SK-N-SH (cell line): ENCODE measurements at regions not wholly inside any gene's neighbourhood (a gene's known extent, or its start where the extent isn't known, plus 50 kb on each side); places are given as distances from the start of the nearest gene placed in this dataset.

ENCODE experiments used
- CTCF ChIA-PET: fragments of 300-600, 350-600 bp; formaldehyde crosslinking; extraction: SDS; loops from one replicate; lab custom pipeline; 2021; lab: Yijun Ruan, JAX
- POLR2A ChIA-PET: fragments of 350-600 bp; sonication (Branson Sonifier 250); formaldehyde crosslinking; extraction: SDS; loops from one replicate; lab custom pipeline; 2020; ENCODE audit warnings: antibody characterized with exemption, inconsistent platforms; lab: Yijun Ruan, JAX
- DNase-seq: peaks from one replicate; pipeline ENCODE4 v3.0.0; 2012
- H2AFZ ChIP-seq: fragments of 200-600 bp; sonication (generic); 2 replicates; pipeline ENCODE4 v1.8.1; 2016; ENCODE audit warnings: antibody characterized with exemption, mild to moderate bottlenecking, low read depth
- H3F3A ChIP-seq: fragments of 200-600 bp; sonication (generic); replicated peaks from 2 replicates; pipeline ENCODE3; 2016; ENCODE audit warnings: antibody characterized with exemption, mild to moderate bottlenecking; ENCODE audit not compliant: insufficient read depth
- H3K27ac ChIP-seq, 2 experiments: fragments of 200-500 bp in 1 of 2; fragments of 200-600 bp in 1 of 2; sonication (Bioruptor generic) in 1 of 2; sonication (generic), shearing (Covaris generic) in 1 of 2; 2 replicates each; pipeline versions ENCODE4 v1.5.1 to v1.6.1; 2014 to 2016; ENCODE audit warnings: low read depth in 2 of 2, inconsistent platforms in 1 of 2, low read length in 1 of 2, mild to moderate bottlenecking in 1 of 2, mixed read lengths in 1 of 2
- H3K27me3 ChIP-seq: fragments of 200-600 bp; sonication (generic), shearing (Covaris generic); 2 replicates; pipeline ENCODE4 v1.6.1; 2016; ENCODE audit warnings: mixed run types; ENCODE audit not compliant: insufficient read depth
- H3K36me3 ChIP-seq, 2 experiments: fragments of 200-500 bp in 1 of 2; fragments of 200-600 bp in 1 of 2; sonication (Bioruptor generic) in 1 of 2; sonication (generic) in 1 of 2; replicated peaks in 1 of 2; 2 replicates each; pipeline versions ENCODE3 to v1.5.1; 2014 to 2016; ENCODE audit warnings: low read length in 1 of 2, mild to moderate bottlenecking in 1 of 2; ENCODE audit not compliant: insufficient read depth in 2 of 2, control insufficient read depth in 1 of 2
- H3K4me1 ChIP-seq, 2 experiments: fragments of 200-500 bp in 1 of 2; fragments of 200-600 bp in 1 of 2; sonication (Bioruptor generic) in 1 of 2; sonication (generic), shearing (Covaris generic) in 1 of 2; 2 replicates each; pipeline versions ENCODE4 v1.5.1 to v1.6.1; 2014 to 2016; ENCODE audit warnings: low read depth in 1 of 2, low read length in 1 of 2, mixed run types in 1 of 2; ENCODE audit not compliant: insufficient read depth in 2 of 2, control insufficient read depth in 1 of 2
- H3K4me2 ChIP-seq: fragments of 200-600 bp; sonication (generic), shearing (Covaris generic); 2 replicates; pipeline ENCODE4 v1.6.1; 2017; ENCODE audit warnings: mixed run types
- H3K4me3 ChIP-seq, 2 experiments: fragments of 200-500 bp in 1 of 2; fragments of 200-600 bp in 1 of 2; sonication (Bioruptor generic) in 1 of 2; sonication (generic), shearing (Covaris generic) in 1 of 2; 2 replicates each; pipeline versions ENCODE4 v1.5.1 to v1.8.1; 2014 to 2016; ENCODE audit warnings: low read depth in 2 of 2, inconsistent platforms in 1 of 2, low read length in 1 of 2, mild to moderate bottlenecking in 1 of 2, mixed read lengths in 1 of 2, moderate library complexity in 1 of 2
- H3K79me2 ChIP-seq: fragments of 200-600 bp; sonication (generic); 2 replicates; pipeline ENCODE4 v1.8.1; 2017; ENCODE audit warnings: mild to moderate bottlenecking; ENCODE audit not compliant: insufficient read depth
- H3K9ac ChIP-seq: fragments of 200-600 bp; sonication (generic); 2 replicates; pipeline ENCODE4 v1.6.1; 2017; ENCODE audit warnings: mixed run types
- H3K9me2 ChIP-seq: fragments of 200-600 bp; sonication (generic); 2 replicates; pipeline ENCODE4 v1.6.1; 2017; ENCODE audit warnings: mixed run types
- H3K9me3 ChIP-seq: fragments of 200-600 bp; sonication (generic); 2 replicates; pipeline ENCODE4 v1.6.1; 2017; ENCODE audit warnings: mixed run types, mild to moderate bottlenecking, moderate library complexity
- H4K20me1 ChIP-seq: fragments of 200-600 bp; sonication (generic); 2 replicates; pipeline ENCODE4 v1.6.1; 2017; ENCODE audit warnings: mild to moderate bottlenecking, mixed run types; ENCODE audit not compliant: insufficient read depth
- EP300 ChIP-seq, 2 experiments: IDR thresholded peaks; 2 replicates each; pipeline versions ENCODE4 v1.4.0 to v1.6.1; 2012; ENCODE audit warnings: borderline replicate concordance in 1 of 2, low read depth in 1 of 2, low read length in 1 of 2
- GATA2 ChIP-seq: sonication (generic); formaldehyde crosslinking; IDR thresholded peaks from 2 replicates; pipeline ENCODE4 v1.5.0; 2020; ENCODE audit warnings: mild to moderate bottlenecking, missing genetic modification reagents
- MXI1 ChIP-seq: IDR thresholded peaks from 2 replicates; pipeline ENCODE4 v1.6.1; 2012; ENCODE audit warnings: mild to moderate bottlenecking, low read depth, low read length, improper control_type of control experiment
- NRF1 ChIP-seq: IDR thresholded peaks from 2 replicates; pipeline ENCODE4 v1.6.1; 2012; ENCODE audit warnings: low read depth, mild to moderate bottlenecking, low read length
- RXRA ChIP-seq: IDR thresholded peaks from 2 replicates; pipeline ENCODE4 v1.4.0; 2012; ENCODE audit warnings: low read depth, mild to moderate bottlenecking, borderline replicate concordance
- TCF12 ChIP-seq: IDR thresholded peaks from 2 replicates; pipeline ENCODE4 v1.4.0; 2012
- WGBS: methylation state at CpG from one replicate; pipeline ENCODE4 v1.1.6; 2017; ENCODE audit warnings: low lambda C conversion rate; 5-methylcytosine and 5-hydroxymethylcytosine counted together
- TF ChIP-seq, protein P1 (sequence below): IDR thresholded peaks from 2 replicates; pipeline ENCODE4 v1.6.1; 2012; ENCODE audit warnings: mild to moderate bottlenecking, low read depth, low read length, moderate library complexity
- TF ChIP-seq, protein P2 (sequence below): IDR thresholded peaks from 2 replicates; pipeline ENCODE4 v1.4.0; 2012; ENCODE audit warnings: low read depth, borderline replicate concordance
- TF ChIP-seq, protein P3 (sequence below): IDR thresholded peaks from 2 replicates; pipeline ENCODE4 v1.4.0; 2012; ENCODE audit warnings: low read depth, borderline replicate concordance

DNA sequence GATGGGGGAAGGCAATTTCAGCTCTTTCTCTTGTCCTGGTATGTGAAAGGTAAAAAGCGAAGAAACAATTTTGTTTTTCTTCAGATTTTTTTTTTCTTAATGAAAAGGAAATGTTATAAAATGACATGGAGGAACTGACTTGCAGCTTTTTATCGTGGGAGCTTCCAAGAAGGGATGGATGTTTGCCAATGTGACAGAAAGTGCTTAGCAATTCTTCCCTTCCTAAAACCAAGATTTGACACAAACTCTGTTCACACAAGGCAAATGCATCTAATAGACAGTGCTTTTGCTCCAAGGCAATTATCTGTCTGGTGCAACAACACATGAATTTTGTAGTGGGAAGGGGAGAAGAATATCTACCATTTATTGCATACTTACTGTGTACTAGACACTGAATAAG, 988.5 kb downstream of the CDH11 start (continued):
- TF ChIP-seq, protein P1, sequence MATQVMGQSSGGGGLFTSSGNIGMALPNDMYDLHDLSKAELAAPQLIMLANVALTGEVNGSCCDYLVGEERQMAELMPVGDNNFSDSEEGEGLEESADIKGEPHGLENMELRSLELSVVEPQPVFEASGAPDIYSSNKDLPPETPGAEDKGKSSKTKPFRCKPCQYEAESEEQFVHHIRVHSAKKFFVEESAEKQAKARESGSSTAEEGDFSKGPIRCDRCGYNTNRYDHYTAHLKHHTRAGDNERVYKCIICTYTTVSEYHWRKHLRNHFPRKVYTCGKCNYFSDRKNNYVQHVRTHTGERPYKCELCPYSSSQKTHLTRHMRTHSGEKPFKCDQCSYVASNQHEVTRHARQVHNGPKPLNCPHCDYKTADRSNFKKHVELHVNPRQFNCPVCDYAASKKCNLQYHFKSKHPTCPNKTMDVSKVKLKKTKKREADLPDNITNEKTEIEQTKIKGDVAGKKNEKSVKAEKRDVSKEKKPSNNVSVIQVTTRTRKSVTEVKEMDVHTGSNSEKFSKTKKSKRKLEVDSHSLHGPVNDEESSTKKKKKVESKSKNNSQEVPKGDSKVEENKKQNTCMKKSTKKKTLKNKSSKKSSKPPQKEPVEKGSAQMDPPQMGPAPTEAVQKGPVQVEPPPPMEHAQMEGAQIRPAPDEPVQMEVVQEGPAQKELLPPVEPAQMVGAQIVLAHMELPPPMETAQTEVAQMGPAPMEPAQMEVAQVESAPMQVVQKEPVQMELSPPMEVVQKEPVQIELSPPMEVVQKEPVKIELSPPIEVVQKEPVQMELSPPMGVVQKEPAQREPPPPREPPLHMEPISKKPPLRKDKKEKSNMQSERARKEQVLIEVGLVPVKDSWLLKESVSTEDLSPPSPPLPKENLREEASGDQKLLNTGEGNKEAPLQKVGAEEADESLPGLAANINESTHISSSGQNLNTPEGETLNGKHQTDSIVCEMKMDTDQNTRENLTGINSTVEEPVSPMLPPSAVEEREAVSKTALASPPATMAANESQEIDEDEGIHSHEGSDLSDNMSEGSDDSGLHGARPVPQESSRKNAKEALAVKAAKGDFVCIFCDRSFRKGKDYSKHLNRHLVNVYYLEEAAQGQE: no peak
- TF ChIP-seq RXRA (no peak), MXI1 (no peak), EP300 (IDR thresholded peaks at IDR 0.05; ENCODE audit: borderline replicate concordance in 1 of 2, low read depth in 1 of 2, low read length in 1 of 2) (no peak), NRF1 (no peak), TCF12 (no peak)
- TF ChIP-seq, protein P2, sequence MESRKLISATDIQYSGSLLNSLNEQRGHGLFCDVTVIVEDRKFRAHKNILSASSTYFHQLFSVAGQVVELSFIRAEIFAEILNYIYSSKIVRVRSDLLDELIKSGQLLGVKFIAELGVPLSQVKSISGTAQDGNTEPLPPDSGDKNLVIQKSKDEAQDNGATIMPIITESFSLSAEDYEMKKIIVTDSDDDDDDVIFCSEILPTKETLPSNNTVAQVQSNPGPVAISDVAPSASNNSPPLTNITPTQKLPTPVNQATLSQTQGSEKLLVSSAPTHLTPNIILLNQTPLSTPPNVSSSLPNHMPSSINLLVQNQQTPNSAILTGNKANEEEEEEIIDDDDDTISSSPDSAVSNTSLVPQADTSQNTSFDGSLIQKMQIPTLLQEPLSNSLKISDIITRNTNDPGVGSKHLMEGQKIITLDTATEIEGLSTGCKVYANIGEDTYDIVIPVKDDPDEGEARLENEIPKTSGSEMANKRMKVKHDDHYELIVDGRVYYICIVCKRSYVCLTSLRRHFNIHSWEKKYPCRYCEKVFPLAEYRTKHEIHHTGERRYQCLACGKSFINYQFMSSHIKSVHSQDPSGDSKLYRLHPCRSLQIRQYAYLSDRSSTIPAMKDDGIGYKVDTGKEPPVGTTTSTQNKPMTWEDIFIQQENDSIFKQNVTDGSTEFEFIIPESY: no peak

DNA sequence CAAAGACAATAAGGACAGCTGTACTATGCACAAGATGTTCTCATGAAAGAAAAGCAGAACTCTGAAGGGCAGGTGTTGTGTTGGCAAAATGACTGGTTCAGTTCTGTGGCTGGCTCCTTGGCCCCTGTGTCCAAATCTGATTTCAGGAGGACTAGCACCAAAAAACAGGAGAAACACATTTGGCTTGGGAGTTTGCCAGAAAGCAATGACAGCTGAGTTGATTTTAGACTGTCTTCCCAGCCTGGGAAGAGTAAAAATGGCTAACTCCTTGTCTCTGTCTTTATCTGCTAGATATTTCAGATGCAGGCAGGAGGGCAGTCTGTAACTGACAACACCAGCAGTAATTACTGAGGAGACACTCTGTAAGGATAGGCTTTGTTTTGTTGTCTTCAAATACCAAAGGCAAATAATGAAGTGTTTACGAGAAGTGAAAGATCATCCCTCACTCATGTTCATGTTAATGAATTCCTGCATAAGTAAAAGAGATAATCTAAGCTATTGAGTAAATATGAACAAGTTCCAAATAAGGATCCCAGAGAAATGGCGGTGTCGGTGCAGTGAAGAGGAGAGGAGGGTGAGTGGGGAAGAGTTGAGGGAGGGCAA, 989.0 kb downstream of the CDH11 start:
- WGBS: 65% methylated on average over 3 of the region's 3 CpGs
- Histone ChIP-seq H3K4me3 (no peak overlapping the region), H3F3A (no peaks in the 10 kb centered on the region), H3K4me1 (peaks cover 0 to 8% of the 10 kb centered on the region in 2 experiments; a peak in 2 of 4 replicates), H3K27ac (peak overlapping the region in 1 of 2 experiments; percentile 43; a peak in 2 of 4 replicates), H3K27me3 (no peaks in the 10 kb centered on the region), H3K79me2 (no peaks in the 10 kb centered on the region), H4K20me1 (no peaks in the 10 kb centered on the region), H3K9me2 (no peaks in the 10 kb centered on the region), H2AFZ (peak overlapping the region; percentile 9; the same call in 1 of the 2 replicates), H3K9me3 (no peaks in the 10 kb centered on the region), H3K36me3 (no peaks in the 10 kb centered on the region), H3K9ac (no peak overlapping the region), H3K4me2 (no peak overlapping the region)
- ChIA-PET POLR2A (no interaction called here), CTCF (no interaction called here)
- TF ChIP-seq, protein P3, sequence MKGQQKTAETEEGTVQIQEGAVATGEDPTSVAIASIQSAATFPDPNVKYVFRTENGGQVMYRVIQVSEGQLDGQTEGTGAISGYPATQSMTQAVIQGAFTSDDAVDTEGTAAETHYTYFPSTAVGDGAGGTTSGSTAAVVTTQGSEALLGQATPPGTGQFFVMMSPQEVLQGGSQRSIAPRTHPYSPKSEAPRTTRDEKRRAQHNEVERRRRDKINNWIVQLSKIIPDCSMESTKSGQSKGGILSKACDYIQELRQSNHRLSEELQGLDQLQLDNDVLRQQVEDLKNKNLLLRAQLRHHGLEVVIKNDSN: no peak
- peak; percentile 30; the same call in 1 of the 2 replicates for TF ChIP-seq GATA2 (CRISPR knock-in tag)
- DNase-seq: no peak
